ENCODE measurements at regions not wholly inside any gene's neighbourhood (a gene's known extent, or its start where the extent isn't known, plus 50 kb on each side); places are given as distances from the start of the nearest gene placed in this dataset.

DNA sequence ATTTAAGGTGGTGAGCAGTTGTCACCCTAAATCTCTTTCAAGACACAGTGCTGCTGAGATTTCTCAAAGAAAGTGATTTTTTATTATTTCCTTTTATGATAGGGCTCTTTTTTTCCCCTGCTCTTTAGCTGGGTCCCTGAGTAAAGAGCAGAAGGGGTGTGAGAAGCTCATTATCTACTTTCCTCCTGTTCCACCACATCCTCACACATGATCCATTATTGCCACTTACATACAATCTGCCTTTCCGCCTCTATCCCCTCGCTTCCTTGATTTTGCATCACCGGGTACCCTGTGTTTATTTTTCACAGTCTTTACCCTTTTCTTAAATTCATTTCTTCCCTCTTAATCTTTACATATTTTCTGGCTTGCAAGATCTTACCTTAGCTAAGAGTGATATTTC, 93.9 kb upstream of the CCDC85A start:
- intact Hi-C loops (cut with DNase I; ENCODE audit: low total_unique reads) = no loop called here
- in situ Hi-C loops (cut with MboI; ENCODE audit: low sequenced_read_pairs in 4 of 4) = no loop called here
- H3K27me3 ChIP-seq = no peaks in the 10 kb centered on the region
- no peaks in the 10 kb centered on the region for H3K4me1 ChIP-seq
- H3K4me3 ChIP-seq = no peak overlapping the region
- no peak for DNase-seq
- no peak overlapping the region for H3K27ac ChIP-seq
- no peak for TF ChIP-seq POLR2A (IDR thresholded peaks at IDR 0.05)
- TF ChIP-seq, protein P1, sequence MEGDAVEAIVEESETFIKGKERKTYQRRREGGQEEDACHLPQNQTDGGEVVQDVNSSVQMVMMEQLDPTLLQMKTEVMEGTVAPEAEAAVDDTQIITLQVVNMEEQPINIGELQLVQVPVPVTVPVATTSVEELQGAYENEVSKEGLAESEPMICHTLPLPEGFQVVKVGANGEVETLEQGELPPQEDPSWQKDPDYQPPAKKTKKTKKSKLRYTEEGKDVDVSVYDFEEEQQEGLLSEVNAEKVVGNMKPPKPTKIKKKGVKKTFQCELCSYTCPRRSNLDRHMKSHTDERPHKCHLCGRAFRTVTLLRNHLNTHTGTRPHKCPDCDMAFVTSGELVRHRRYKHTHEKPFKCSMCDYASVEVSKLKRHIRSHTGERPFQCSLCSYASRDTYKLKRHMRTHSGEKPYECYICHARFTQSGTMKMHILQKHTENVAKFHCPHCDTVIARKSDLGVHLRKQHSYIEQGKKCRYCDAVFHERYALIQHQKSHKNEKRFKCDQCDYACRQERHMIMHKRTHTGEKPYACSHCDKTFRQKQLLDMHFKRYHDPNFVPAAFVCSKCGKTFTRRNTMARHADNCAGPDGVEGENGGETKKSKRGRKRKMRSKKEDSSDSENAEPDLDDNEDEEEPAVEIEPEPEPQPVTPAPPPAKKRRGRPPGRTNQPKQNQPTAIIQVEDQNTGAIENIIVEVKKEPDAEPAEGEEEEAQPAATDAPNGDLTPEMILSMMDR (IDR thresholded peaks at IDR 0.05 in 4 of 5, conservative IDR thresholded peaks at IDR 0.05 in 1 of 5) = no peak
- no peaks in the 10 kb centered on the region for H3K36me3 ChIP-seq
- H3K9me3 ChIP-seq = no peaks in the 10 kb centered on the region
- no peak for ATAC-seq

DNA sequence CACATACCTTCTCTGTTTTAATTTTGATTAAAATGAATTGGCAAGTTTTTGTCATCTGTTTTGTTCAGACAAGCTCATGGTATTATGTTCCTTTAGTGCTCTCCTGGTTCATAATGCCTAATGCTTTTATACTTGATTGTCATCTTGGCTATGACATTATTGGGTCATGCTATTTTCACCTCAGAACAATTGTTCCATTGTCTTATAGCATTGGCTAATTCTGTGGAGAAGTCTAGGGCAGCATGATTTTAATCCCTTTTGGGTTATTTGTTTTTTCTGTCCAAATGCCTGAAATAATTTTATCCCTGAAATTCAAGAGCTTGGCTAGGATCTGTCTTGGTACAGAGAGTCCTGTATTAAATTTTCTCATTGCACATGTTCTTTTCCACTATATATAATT, 83.8 kb upstream of the CCDC85A start:
- H3K27ac ChIP-seq = no peak overlapping the region
- H3K27me3 ChIP-seq = no peaks in the 10 kb centered on the region
- ATAC-seq (no peak), DNase-seq (no peak)
- H3K9me3 ChIP-seq = no peaks in the 10 kb centered on the region
- TF ChIP-seq POLR2A (IDR thresholded peaks at IDR 0.05) = no peak
- TF ChIP-seq, protein P1 (IDR thresholded peaks at IDR 0.05 in 4 of 5, conservative IDR thresholded peaks at IDR 0.05 in 1 of 5) = no peak
- no peak overlapping the region for H3K4me3 ChIP-seq
- intact Hi-C loops (cut with DNase I; ENCODE audit: low total_unique reads) = no loop called here
- no peaks in the 10 kb centered on the region for H3K4me1 ChIP-seq
- in situ Hi-C loops (cut with MboI; ENCODE audit: low sequenced_read_pairs in 4 of 4) = no loop called here
- H3K36me3 ChIP-seq = no peaks in the 10 kb centered on the region

DNA sequence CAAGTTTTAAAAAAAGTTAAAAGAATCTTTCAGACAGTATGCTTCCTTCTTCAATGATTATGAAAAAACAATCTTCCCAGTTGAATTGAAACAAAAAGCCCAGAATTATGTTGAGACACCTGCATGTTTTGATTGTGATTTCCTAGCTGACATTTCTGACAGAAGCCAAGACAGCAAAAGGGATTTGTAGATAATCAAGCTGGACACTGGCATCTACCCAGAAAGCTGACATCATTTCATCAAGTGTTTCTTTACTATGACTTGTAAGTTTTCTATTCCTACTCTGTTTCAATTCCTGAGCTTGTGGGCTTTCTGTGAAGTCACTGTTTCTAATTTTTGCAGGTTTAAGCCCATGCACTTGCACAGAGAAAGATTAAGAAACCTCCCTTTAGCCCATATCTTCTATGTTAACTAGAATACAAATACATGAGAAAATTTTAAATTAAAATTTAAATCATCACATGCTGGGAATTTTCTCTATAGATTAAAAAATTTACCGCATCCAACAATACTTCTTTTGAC, 82.9 kb upstream of the CCDC85A start:
- H3K27me3 ChIP-seq = no peaks in the 10 kb centered on the region
- H3K36me3 ChIP-seq = no peaks in the 10 kb centered on the region
- TF ChIP-seq, protein P1 (IDR thresholded peaks at IDR 0.05 in 4 of 5, conservative IDR thresholded peaks at IDR 0.05 in 1 of 5) = no peak
- no peak for TF ChIP-seq POLR2A (IDR thresholded peaks at IDR 0.05)
- in situ Hi-C loops (cut with MboI; ENCODE audit: low sequenced_read_pairs in 4 of 4) (no loop called here), intact Hi-C loops (cut with DNase I; ENCODE audit: low total_unique reads) (no loop called here)
- DNase-seq (no peak), ATAC-seq (no peak)
- no peaks in the 10 kb centered on the region for H3K9me3 ChIP-seq
- H3K4me1 ChIP-seq = no peaks in the 10 kb centered on the region
- no peak overlapping the region for H3K27ac ChIP-seq
- H3K4me3 ChIP-seq = no peak overlapping the region

DNA sequence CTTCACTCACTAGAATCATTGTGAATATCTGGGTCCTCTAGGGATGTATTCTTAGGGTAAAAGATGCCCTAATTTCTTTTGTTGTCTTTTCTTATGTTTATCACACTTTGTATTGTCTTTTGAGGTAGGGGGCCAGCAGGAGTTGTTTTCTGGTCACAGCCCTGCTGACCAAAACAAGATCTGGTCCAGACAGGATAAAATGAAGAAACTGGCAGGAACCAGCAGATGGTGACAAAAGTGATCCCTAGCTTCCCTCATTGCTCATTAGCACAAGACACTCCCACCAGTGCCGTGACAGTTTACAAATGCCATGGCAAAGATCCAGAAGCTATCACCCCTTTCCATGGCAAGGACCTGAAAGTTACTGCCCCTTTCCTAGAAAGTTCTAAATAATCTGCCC, 81.7 kb upstream of the CCDC85A start:
- H3K36me3 ChIP-seq = no peaks in the 10 kb centered on the region
- TF ChIP-seq, protein P1 (IDR thresholded peaks at IDR 0.05 in 4 of 5, conservative IDR thresholded peaks at IDR 0.05 in 1 of 5) = no peak
- TF ChIP-seq POLR2A (IDR thresholded peaks at IDR 0.05) = no peak
- no peaks in the 10 kb centered on the region for H3K9me3 ChIP-seq
- H3K27ac ChIP-seq = no peak overlapping the region
- no peaks in the 10 kb centered on the region for H3K4me1 ChIP-seq
- no peaks in the 10 kb centered on the region for H3K27me3 ChIP-seq
- ATAC-seq = no peak
- in situ Hi-C loops (cut with MboI; ENCODE audit: low sequenced_read_pairs in 4 of 4) = no loop called here
- intact Hi-C loops (cut with DNase I; ENCODE audit: low total_unique reads) = no loop called here
- H3K4me3 ChIP-seq = no peak overlapping the region
- DNase-seq = no peak

DNA sequence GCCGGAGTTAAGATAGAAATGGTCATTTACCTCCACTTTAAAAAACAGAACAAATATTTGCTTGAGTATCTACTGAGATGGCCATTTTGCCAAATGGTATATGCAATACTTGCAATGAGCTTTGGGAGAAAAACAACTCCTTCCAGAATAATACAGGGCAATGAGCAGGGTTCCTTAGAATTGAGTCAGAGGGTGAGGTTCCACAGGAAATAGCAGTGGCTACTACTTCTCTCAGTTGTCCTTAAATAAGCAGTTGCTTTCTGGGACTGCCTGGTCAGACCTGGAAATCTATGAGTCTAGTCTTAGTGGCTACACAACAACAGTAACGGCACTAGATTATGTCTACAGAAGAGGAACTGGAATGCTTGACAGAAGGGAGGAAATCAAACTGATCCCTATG, 80.9 kb upstream of the CCDC85A start:
- DNase-seq = no peak
- no peak overlapping the region for H3K27ac ChIP-seq
- intact Hi-C loops (cut with DNase I; ENCODE audit: low total_unique reads) (no loop called here), in situ Hi-C loops (cut with MboI; ENCODE audit: low sequenced_read_pairs in 4 of 4) (no loop called here)
- no peaks in the 10 kb centered on the region for H3K36me3 ChIP-seq
- no peaks in the 10 kb centered on the region for H3K9me3 ChIP-seq
- H3K4me3 ChIP-seq = no peak overlapping the region
- no peaks in the 10 kb centered on the region for H3K27me3 ChIP-seq
- H3K4me1 ChIP-seq = no peaks in the 10 kb centered on the region
- TF ChIP-seq, protein P1 (IDR thresholded peaks at IDR 0.05 in 4 of 5, conservative IDR thresholded peaks at IDR 0.05 in 1 of 5) = no peak
- TF ChIP-seq POLR2A (IDR thresholded peaks at IDR 0.05) = no peak
- ATAC-seq = no peak

Measured in gastrocnemius medialis (tissue), 4 donors.